Activated effector memory CD4-positive, alpha-beta T cell treated with anti-CD3 and anti-CD28 coated beads, Interleukin-2, amount 50 U/mL, for 16 hours (primary cell): ENCODE measurements at regions not wholly inside any gene's neighbourhood (a gene's known extent, or its start where the extent isn't known, plus 50 kb on each side); places are given as distances from the start of the nearest gene placed in this dataset.

Experiments used
- DNase-seq: peaks from one replicate; pipeline ENCODE4 v3.0.0-alpha.2; 2020

- DNase-seq, result no peak
Observed at GRCh38 chr20:51917886-51918535, 115.7 kb upstream of the SALL4 start.

GRCh38 chr20:51916244-51916643 is 113.9 kb upstream of the SALL4 start:
- DNase-seq, result no peak

GRCh38 chr20:51914758-51915157 is 112.4 kb upstream of the SALL4 start:
- no peak for DNase-seq

- DNase-seq, result no peak
Observed at GRCh38 chr20:51910321-51911050, 108.2 kb upstream of the SALL4 start.

- no peak for DNase-seq
Observed at GRCh38 chr20:51906679-51907078, 104.4 kb upstream of the SALL4 start.

GRCh38 chr20:51906049-51906448 is 103.7 kb upstream of the SALL4 start:
- DNase-seq, result no peak

- no peak for DNase-seq
Observed at GRCh38 chr20:51902933-51903332, 100.6 kb upstream of the SALL4 start.

GRCh38 chr20:51900443-51900842 is 98.1 kb upstream of the SALL4 start:
- no peak for DNase-seq

- no peak for DNase-seq
Observed at GRCh38 chr20:51899674-51900073, 97.4 kb upstream of the SALL4 start.

GRCh38 chr20:51898788-51899187 is 96.5 kb upstream of the SALL4 start:
- no peak for DNase-seq

GRCh38 chr20:51894619-51895018 is 92.3 kb upstream of the SALL4 start:
- DNase-seq, result no peak

GRCh38 chr20:51894201-51894600 is 91.9 kb upstream of the SALL4 start:
- no peak for DNase-seq

- no peak for DNase-seq
Observed at GRCh38 chr20:51893723-51894122, 91.4 kb upstream of the SALL4 start.

- DNase-seq, result no peak
Observed at GRCh38 chr20:51890003-51890402, 87.7 kb upstream of the SALL4 start.

- no peak for DNase-seq
Observed at GRCh38 chr20:51889466-51889865, 87.1 kb upstream of the SALL4 start.

GRCh38 chr20:51888291-51888690 is 86.0 kb upstream of the SALL4 start:
- no peak for DNase-seq

- no peak for DNase-seq
Observed at GRCh38 chr20:51886891-51887608, 84.7 kb upstream of the SALL4 start.

- DNase-seq, result no peak
Observed at GRCh38 chr20:51886341-51886740, 84.0 kb upstream of the SALL4 start.

- DNase-seq, result no peak
Observed at GRCh38 chr20:51884561-51884960, 82.2 kb upstream of the SALL4 start.

GRCh38 chr20:51880188-51880587 is 77.9 kb upstream of the SALL4 start:
- DNase-seq, result no peak

- no peak for DNase-seq
Observed at GRCh38 chr20:51876313-51876940, 74.1 kb upstream of the SALL4 start.

- no peak for DNase-seq
Observed at GRCh38 chr20:51873652-51874051, 71.3 kb upstream of the SALL4 start.

- DNase-seq, result no peak
Observed at GRCh38 chr20:51871943-51872342, 69.6 kb upstream of the SALL4 start.

- no peak for DNase-seq
Observed at GRCh38 chr20:51869002-51869401, 66.7 kb upstream of the SALL4 start.
